ENCODE measurements at regions not wholly inside any gene's neighbourhood (a gene's known extent, or its start where the extent isn't known, plus 50 kb on each side); places are given as distances from the start of the nearest gene placed in this dataset.

- H3K4me1 Mint-ChIP-seq (ENCODE audit: unreplicated experiment): no peaks in the 10 kb centered on the region
- H3K36me3 Mint-ChIP-seq (ENCODE audit: unreplicated experiment): no peaks in the 10 kb centered on the region
- no peak overlapping the region for H3K4me3 Mint-ChIP-seq (ENCODE audit: unreplicated experiment)
- H3K27me3 Mint-ChIP-seq (ENCODE audit: unreplicated experiment): no peaks in the 10 kb centered on the region
- no peak for TF ChIP-seq CTCF (IDR thresholded peaks at IDR 0.05)
- no peak overlapping the region for H3K27ac Mint-ChIP-seq (ENCODE audit: unreplicated experiment)
- no peak for DNase-seq (ENCODE audit: extremely low spot score, unreplicated experiment)
- H3K9me3 Mint-ChIP-seq (ENCODE audit: unreplicated experiment): peaks cover 21% of the 10 kb centered on the region
Observed at GRCh38 chr14:56944397-56944796, 134.1 kb upstream of the OTX2 start.

- no peaks in the 10 kb centered on the region for H3K36me3 Mint-ChIP-seq (ENCODE audit: unreplicated experiment)
- TF ChIP-seq CTCF (IDR thresholded peaks at IDR 0.05): no peak
- no peaks in the 10 kb centered on the region for H3K27me3 Mint-ChIP-seq (ENCODE audit: unreplicated experiment)
- H3K27ac Mint-ChIP-seq (ENCODE audit: unreplicated experiment): no peak overlapping the region
- H3K9me3 Mint-ChIP-seq (ENCODE audit: unreplicated experiment): no peaks in the 10 kb centered on the region
- H3K4me1 Mint-ChIP-seq (ENCODE audit: unreplicated experiment): no peaks in the 10 kb centered on the region
- DNase-seq (ENCODE audit: extremely low spot score, unreplicated experiment): no peak
- no peak overlapping the region for H3K4me3 Mint-ChIP-seq (ENCODE audit: unreplicated experiment)
Observed at GRCh38 chr14:56933446-56933845, 123.2 kb upstream of the OTX2 start.

DNA sequence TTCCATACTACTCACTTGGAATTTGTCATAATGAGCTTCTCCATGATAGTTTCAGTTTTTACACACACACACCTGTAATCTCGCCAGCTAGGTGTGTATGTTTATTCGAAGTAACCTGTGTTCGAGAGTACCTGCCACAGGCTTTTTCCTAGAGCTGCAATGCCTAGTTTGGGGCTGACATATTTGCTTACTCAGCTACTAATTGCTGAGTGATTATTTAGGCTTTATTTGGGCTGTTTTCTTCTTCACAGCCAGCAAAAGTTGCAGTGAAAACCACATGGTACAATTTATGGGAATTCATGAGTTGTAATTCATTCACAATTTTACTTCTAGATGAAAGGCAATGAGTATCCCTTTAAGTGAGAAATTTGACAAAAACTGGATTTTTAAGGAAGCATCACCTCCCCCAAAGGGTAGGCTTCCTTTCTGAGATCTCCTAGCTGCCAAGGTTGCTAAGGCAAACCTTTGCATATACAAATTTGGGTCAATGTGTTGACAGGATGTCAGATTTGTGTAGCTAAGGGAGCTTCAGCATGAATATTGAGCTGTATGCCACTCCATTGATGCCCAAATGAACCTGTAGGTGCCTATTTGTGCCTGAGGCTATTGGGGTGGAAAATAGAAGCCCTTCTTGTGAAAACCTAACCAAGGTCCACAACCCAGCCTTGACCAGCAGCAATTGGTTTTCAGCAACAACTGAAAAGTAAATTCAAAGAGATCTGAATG lies 108.7 kb upstream of the OTX2 start:
- H3K27me3 Mint-ChIP-seq (ENCODE audit: unreplicated experiment): no peaks in the 10 kb centered on the region

GRCh38 chr14:56905282-56905681 lies 95.0 kb upstream of the OTX2 start:
- Mint-ChIP-seq H3K36me3 (ENCODE audit: unreplicated experiment) (no peaks in the 10 kb centered on the region), H3K9me3 (ENCODE audit: unreplicated experiment) (no peaks in the 10 kb centered on the region), H3K27ac (ENCODE audit: unreplicated experiment) (no peak overlapping the region), H3K4me1 (ENCODE audit: unreplicated experiment) (no peaks in the 10 kb centered on the region), H3K27me3 (ENCODE audit: unreplicated experiment) (peaks cover 9% of the 10 kb centered on the region), H3K4me3 (ENCODE audit: unreplicated experiment) (no peak overlapping the region)
- DNase-seq (ENCODE audit: extremely low spot score, unreplicated experiment): no peak
- TF ChIP-seq CTCF (IDR thresholded peaks at IDR 0.05): no peak

More for the DNA sequence above, 108.7 kb upstream of the OTX2 start:
- no peak for TF ChIP-seq CTCF (IDR thresholded peaks at IDR 0.05)
- Mint-ChIP-seq H3K9me3 (ENCODE audit: unreplicated experiment) (peaks cover 13% of the 10 kb centered on the region), H3K36me3 (ENCODE audit: unreplicated experiment) (no peaks in the 10 kb centered on the region), H3K4me3 (ENCODE audit: unreplicated experiment) (no peak overlapping the region), H3K27ac (ENCODE audit: unreplicated experiment) (no peak overlapping the region), H3K4me1 (ENCODE audit: unreplicated experiment) (no peaks in the 10 kb centered on the region)
- DNase-seq (ENCODE audit: extremely low spot score, unreplicated experiment): no peak

GRCh38 chr14:56903304-56903969 lies 93.2 kb upstream of the OTX2 start:
- H3K36me3 Mint-ChIP-seq (ENCODE audit: unreplicated experiment): no peaks in the 10 kb centered on the region
- H3K27ac Mint-ChIP-seq (ENCODE audit: unreplicated experiment): no peak overlapping the region
- DNase-seq (ENCODE audit: extremely low spot score, unreplicated experiment): no peak
- no peak for TF ChIP-seq CTCF (IDR thresholded peaks at IDR 0.05)
- no peaks in the 10 kb centered on the region for H3K9me3 Mint-ChIP-seq (ENCODE audit: unreplicated experiment)
- peaks cover 9% of the 10 kb centered on the region for H3K27me3 Mint-ChIP-seq (ENCODE audit: unreplicated experiment)
- no peaks in the 10 kb centered on the region for H3K4me1 Mint-ChIP-seq (ENCODE audit: unreplicated experiment)
- H3K4me3 Mint-ChIP-seq (ENCODE audit: unreplicated experiment): no peak overlapping the region

All from osteocyte (in vitro differentiated cells).